BJ (cell line): ENCODE measurements at regions not wholly inside any gene's neighbourhood (a gene's known extent, or its start where the extent isn't known, plus 50 kb on each side); places are given as distances from the start of the nearest gene placed in this dataset.

Source experiments
- CTCF ChIA-PET: fragments of 350-600 bp; formaldehyde crosslinking; extraction: SDS; loops from one replicate; lab custom pipeline; 2021; ENCODE audit warnings: antibody characterized with exemption, inconsistent platforms; lab: Yijun Ruan, JAX
- POLR2A ChIA-PET: fragments of 300-600 bp; sonication (Branson Sonifier 250); formaldehyde crosslinking; extraction: SDS; loops from one replicate; lab custom pipeline; 2021; ENCODE audit warnings: antibody characterized with exemption; lab: Charles Lee
- DNase-seq: peaks from one replicate; pipeline ENCODE4 v3.0.0-alpha.2; 2011; ENCODE audit warnings: low read depth
- H3K27me3 ChIP-seq: 2 replicates; pipeline ENCODE4 v1.6.0; 2011; ENCODE audit warnings: low read length; ENCODE audit not compliant: control insufficient read depth, insufficient read depth
- H3K36me3 ChIP-seq: 2 replicates; pipeline ENCODE4 v1.5.1; 2011; ENCODE audit warnings: low read length; ENCODE audit not compliant: control insufficient read depth, insufficient read depth
- H3K4me3 ChIP-seq: 2 replicates; pipeline ENCODE4 v1.5.1; 2011; ENCODE audit warnings: low read depth, mild to moderate bottlenecking, control low read depth, low read length
- TF ChIP-seq, protein P1 (sequence below): IDR thresholded peaks from 2 replicates; pipeline ENCODE4 v1.5.1; 2011; ENCODE audit warnings: low read depth, mild to moderate bottlenecking, control low read depth, inconsistent platforms, low read length, moderate library complexity; ENCODE audit not compliant: insufficient read depth

DNA sequence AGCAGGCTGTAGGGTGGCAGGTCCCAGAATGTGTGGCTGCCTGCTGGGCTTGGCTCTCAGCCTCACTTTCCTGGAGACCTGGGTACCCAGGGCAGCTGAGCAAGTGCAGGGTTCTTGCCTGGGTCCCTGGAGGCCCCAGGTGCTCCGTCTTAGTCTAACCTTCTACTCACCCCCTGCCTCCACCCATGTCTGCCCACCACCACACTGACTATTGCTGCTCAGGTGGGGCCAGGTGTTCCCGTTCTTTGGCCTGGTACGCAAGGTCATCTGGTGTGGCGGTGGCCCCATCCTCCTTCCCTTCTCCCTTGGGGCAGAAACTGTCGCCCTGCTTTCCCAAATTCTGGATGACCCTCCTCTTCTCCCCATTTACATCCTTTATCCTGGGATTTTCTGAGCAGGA is 319.9 kb downstream of the TMEM121 start:
- no peak for DNase-seq
- POLR2A ChIA-PET = no interaction called here

DNA sequence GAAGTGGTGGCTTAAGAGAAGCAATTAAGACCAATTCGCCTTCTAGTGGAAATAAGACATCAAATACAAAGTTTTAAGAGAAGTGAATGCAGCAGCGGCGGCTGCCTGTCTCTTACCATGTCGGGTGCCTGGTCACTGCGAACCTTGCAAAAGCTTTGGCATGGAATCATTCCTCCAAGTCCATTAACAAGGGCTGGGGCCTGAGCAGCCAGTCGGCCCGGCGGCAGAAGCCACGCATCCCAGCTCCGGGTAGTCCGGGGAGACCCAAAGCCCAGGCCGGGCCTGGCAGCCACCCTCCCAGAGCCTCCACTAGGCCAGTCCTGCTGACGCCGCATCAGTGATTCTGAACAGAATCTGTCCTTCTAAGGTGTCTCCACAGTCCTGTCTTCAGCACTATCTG is 321.0 kb downstream of the TMEM121 start:
- no peak overlapping the region for H3K4me3 ChIP-seq
- H3K27me3 ChIP-seq = no peaks in the 10 kb centered on the region
- POLR2A ChIA-PET = no interaction called here
- no peak for DNase-seq
- TF ChIP-seq, protein P1, sequence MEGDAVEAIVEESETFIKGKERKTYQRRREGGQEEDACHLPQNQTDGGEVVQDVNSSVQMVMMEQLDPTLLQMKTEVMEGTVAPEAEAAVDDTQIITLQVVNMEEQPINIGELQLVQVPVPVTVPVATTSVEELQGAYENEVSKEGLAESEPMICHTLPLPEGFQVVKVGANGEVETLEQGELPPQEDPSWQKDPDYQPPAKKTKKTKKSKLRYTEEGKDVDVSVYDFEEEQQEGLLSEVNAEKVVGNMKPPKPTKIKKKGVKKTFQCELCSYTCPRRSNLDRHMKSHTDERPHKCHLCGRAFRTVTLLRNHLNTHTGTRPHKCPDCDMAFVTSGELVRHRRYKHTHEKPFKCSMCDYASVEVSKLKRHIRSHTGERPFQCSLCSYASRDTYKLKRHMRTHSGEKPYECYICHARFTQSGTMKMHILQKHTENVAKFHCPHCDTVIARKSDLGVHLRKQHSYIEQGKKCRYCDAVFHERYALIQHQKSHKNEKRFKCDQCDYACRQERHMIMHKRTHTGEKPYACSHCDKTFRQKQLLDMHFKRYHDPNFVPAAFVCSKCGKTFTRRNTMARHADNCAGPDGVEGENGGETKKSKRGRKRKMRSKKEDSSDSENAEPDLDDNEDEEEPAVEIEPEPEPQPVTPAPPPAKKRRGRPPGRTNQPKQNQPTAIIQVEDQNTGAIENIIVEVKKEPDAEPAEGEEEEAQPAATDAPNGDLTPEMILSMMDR = no peak
- no peaks in the 10 kb centered on the region for H3K36me3 ChIP-seq
- CTCF ChIA-PET = interaction anchor here (0.7 kb wide), 1 partner anchor 303 kb away, joined by 3 read pairs; no protein-coding TSS in a partner anchor

More for the DNA sequence above, 319.9 kb downstream of the TMEM121 start:
- TF ChIP-seq, protein P1 = no peak
- H3K4me3 ChIP-seq = no peak overlapping the region
- H3K27me3 ChIP-seq = no peaks in the 10 kb centered on the region
- H3K36me3 ChIP-seq = no peaks in the 10 kb centered on the region
- CTCF ChIA-PET = no interaction called here

DNA sequence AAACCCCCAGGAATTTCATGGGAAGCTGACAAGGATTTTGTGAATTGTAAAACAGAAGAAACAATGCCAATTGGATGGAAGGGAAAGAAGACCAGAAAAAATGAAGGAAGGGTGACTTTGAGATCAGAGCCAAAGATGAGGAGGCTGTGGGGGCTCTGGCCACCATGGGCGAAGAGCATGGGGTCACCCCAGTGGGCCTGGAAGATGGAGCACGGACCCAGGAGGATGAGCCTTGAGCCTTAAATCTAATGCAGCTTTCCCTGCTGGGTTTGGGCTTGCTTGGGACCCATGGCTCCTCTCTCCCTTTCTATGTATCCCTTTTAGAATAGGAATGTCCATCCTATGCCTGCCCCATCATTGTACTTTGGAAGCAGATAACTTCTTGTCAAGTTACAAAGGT is 322.2 kb downstream of the TMEM121 start:
- CTCF ChIA-PET = no interaction called here
- DNase-seq = no peak

DNA sequence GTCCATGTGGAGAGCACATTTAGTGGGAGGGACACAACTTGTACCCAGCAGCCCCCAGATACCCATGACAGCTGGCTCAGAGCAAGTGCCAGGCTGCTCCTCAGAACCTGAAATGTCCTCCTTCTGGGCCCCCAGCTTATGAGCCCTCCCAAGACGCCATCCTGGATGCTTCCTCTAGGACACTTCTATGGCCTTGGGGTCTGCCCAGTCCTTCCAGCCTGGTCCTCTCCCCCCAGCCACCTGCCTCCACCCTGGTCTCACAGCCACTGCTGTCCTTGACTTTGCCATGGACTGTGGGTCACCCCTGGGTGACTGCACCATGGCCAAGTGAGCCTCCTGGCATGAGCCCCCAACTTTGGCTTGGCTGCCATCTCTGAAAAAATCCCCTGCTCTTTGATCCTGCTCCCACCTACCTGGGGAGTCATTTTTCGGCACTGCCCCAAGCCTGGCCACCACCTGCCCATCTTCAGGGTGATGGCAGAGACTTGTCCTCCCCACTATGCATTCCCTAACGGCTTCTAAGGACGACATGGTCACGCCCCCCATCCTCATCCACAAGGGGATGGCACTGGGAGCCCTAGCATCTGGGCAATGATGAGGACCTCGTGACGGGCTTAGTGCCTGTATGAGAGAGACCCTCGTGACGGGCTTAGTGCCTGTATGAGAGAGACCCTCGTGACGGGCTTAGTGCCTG is 323.7 kb downstream of the TMEM121 start:
- POLR2A ChIA-PET = no interaction called here
- TF ChIP-seq, protein P1 = no peak
- DNase-seq = no peak
- Histone ChIP-seq H3K27me3 (no peaks in the 10 kb centered on the region), H3K36me3 (no peaks in the 10 kb centered on the region), H3K4me3 (no peak overlapping the region)
- CTCF ChIA-PET = no interaction called here

More for the DNA sequence above, 322.2 kb downstream of the TMEM121 start:
- no peaks in the 10 kb centered on the region for H3K36me3 ChIP-seq
- H3K4me3 ChIP-seq = no peak overlapping the region
- POLR2A ChIA-PET = no interaction called here
- no peaks in the 10 kb centered on the region for H3K27me3 ChIP-seq
- TF ChIP-seq, protein P1 = no peak

DNA sequence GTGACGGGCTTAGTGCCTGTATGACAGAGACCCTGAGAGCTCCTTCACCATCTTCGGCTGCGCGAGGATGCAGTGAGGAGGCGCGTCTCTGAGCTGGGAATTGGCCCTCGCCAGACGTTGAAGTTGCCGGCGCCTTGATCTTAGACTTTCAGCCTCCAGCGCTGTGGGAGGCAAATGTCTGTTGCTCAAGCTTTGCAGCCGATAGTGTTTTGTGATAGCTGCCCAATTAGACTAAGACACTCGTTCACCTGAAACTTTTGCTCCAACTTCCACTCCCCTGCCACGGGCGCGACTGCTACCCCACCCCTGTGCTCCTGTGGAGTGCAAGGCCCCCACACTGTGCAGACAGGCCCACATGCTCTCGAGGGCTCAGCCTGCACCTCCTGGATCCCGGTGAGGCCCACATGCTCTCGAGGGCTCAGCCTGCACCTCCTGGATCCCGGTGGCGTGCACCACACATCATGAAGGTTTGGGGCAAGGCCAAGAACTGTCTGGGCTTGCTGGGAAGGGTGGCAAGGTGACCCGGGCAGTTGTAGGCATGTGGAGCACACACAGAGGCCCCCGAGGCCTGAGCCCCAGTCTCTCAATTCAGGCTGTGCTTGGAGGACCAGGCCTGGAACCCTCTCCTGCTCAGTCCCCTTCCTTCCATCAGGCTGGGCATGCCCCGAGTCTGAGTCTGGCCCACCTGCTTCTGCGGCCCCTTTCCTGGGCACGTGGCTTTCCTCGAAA is 324.6 kb downstream of the TMEM121 start:
- DNase-seq = no peak
- CTCF ChIA-PET = no interaction called here
- no peak overlapping the region for H3K4me3 ChIP-seq

More for the DNA sequence above, 324.6 kb downstream of the TMEM121 start:
- Histone ChIP-seq H3K27me3 (no peaks in the 10 kb centered on the region), H3K36me3 (no peaks in the 10 kb centered on the region)
- POLR2A ChIA-PET = no interaction called here
- TF ChIP-seq, protein P1 = no peak
